NCI-H748 treated with DMSO at 0.1 percent for 48 hours (cell line): ENCODE measurements at regions not wholly inside any gene's neighbourhood (a gene's known extent, or its start where the extent isn't known, plus 50 kb on each side); places are given as distances from the start of the nearest gene placed in this dataset.
"Not testable (repeated sequence)": the region's sequence is repeated elsewhere in the genome, so short reads cannot be mapped to it uniquely, and the experiment has no call there.

Experiments used
- DNase-seq: peaks from one replicate; lab custom pipeline; 2025; lab: John Stamatoyannopoulos, UW

DNA sequence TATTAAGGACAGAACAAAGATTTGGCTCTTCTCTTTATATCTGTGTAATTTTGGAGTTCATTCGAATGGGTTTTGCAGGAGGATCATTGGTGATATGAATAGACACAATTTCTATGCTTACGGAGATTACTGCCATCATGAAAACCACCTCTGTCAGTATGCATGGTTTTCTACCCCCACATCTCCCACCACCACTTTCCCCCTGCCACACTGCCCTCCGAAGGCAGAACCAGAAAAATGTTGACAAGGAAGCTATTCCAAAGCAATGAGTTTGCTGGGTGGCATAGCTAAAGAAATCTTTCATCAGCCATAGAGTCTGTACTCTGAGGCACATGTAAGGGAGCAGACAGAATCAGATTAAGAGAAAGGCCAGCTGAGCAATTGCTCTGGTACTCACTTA lies 567.3 kb upstream of the ACTRT1 start:
- DNase-seq: no peak

DNA sequence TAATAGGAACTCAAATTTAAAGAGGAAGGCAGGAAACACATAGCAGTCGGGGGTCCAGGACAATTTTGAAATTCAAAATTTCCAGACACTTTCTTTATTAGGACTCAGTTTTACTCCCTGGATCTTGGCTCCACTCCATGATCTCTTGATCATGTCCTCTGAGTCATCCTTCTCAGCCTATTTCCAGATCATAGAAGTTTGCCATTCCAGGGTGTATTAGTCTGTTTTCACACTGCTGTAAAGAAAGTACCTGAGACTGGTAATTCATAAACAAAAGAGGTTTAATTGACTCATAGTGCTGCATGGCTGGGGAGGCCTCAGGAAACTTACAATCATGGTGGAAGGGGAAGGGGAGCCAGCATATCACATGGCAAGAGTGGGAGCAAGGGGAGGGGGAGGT lies 564.7 kb upstream of the ACTRT1 start:
- DNase-seq: no peak

GRCh38 chrX:128606817-128607216 lies 554.6 kb upstream of the ACTRT1 start:
- not testable (repeated sequence) for DNase-seq

- not testable (repeated sequence) for DNase-seq
Observed at GRCh38 chrX:128606357-128606756, 554.2 kb upstream of the ACTRT1 start.

- no peak for DNase-seq
Observed at GRCh38 chrX:128601706-128602105, 549.5 kb upstream of the ACTRT1 start.

- peak; percentile 1 for DNase-seq
Observed at GRCh38 chrX:128599632-128600031, 547.4 kb upstream of the ACTRT1 start.

DNA sequence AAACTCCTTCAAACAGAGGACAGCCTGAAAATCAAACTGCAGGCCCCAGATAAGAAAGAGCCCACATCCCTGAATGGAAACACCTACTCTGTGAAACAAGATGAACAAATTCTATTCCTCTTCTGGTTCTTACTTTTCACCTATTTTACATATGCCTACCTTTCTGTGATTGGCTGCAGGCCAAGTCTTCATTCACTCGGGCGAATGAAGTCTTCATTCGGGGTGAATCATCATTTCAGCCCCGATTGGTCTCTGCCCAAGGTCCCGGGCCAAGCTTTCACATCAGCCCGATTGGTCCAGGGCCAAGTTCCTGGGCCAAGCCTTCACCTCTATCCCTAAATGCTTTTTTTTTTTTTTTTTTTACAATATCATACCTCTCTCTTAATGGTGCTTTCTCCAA lies 529.8 kb upstream of the ACTRT1 start:
- no peak for DNase-seq

DNA sequence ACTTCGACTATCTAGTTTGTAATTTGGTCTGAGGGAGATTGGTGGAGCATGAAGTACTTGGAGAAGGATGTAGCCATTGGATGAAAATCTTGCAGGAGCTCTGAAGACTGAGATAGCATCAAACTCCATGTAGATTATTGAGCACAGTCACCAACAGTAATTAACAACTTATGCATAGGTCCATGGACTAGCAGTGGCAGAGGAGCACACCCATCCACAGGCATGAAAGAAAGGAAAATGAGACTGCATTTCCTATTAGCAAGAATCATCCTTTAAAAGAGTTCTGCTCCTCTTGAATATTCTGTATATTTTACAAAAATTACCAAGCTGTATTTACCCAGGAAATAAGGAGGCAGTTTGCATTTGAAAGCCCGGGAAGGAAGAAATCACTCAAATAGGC lies 529.4 kb upstream of the ACTRT1 start:
- DNase-seq: no peak

DNA sequence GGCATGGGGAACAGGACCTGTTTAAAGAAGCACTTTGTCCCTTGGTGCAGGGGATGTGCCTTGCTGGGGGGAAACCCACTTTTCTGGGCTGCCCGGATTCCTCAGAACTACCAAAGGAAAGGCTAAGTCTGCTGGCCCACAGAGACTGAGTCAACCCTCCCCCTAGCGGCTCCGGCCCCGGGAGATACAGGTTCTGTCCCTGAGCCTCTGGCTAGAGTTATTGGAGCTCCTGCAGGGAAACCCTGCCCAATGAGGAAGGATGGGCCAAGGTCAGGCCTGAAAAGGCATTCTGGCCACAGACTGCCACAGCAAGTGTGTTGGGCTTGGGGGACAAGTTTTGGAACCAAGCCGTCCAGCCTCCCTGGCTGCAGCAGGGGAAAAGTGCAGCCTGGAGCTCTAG lies 490.9 kb upstream of the ACTRT1 start:
- DNase-seq: no peak

GRCh38 chrX:128518508-128518907 lies 466.3 kb upstream of the ACTRT1 start:
- peak; percentile 18 for DNase-seq

DNA sequence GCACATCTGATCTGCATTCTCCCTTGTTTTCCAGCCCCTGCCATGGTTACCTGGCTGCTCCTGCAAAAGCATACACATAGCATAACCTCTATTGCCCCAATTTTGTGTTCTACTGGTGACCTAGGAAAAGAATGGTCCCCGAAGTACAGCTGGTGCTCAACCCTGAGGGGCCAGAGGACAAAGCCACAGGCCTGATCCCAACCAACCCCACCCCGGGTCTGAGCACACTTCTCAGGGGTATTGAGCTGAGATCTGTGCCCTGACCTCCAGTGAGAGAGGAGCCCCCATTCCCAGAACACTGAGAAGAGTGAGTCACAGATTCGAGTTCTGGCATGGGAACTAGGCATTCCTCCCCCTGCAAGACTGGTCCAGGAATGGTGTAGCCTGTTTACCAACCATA lies 465.5 kb upstream of the ACTRT1 start:
- no peak for DNase-seq

DNA sequence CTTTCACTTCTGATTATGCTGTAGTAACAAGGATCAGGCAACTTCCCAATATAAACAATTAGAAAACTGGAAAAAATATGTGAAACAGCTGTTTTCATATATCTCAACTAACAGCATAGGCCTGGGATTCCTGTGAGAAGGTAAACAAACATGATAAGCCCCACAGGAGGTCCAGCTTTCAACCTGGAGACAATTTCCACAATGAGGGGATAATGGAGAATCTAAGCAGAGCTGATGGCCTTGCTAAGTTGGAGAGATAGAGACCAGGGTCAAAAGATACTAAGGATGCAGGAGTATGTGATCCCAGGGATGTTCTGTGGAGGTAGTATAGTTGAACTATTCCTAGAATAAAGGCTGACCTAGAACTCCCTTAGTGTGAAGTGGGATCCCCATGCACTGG lies 452.3 kb upstream of the ACTRT1 start:
- DNase-seq: no peak

DNA sequence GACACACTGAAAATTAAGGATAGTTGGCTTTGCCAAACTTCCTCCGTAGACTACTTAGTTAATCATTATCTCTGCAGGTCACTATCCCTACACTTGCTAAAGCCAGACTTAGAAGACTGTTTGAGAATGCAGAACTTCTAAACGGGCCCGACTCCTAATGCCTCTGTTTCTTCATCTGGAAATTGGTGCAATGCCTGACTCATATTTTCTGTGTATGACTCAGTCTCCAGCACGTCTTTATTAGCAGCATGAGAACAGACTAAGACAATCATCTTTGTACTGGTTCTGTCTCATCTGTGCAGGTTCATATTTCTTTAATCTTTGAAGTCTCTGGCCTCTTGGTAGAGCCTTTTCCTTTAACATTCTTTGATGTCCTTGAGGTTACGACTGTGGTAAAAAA lies 411.9 kb upstream of the ACTRT1 start:
- no peak for DNase-seq

DNA sequence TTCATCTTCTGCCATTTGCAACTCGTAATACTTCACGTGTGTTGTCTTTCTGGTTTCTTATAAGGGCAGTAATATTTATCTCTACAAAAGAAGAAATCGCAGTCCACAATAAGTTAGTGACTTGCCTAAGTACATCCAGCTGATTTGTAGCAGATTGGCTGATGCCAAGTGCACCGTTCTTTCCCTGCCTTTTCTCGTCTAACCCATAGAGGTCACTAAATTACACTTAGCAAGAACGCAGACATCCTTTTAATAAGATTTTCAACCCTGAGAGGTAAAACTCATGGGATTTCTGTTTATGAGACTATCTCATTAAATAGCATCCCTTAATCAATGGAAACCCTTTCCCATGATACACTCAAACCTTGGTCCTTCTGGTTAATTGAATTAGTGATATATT lies 408.6 kb upstream of the ACTRT1 start:
- DNase-seq: no peak

DNA sequence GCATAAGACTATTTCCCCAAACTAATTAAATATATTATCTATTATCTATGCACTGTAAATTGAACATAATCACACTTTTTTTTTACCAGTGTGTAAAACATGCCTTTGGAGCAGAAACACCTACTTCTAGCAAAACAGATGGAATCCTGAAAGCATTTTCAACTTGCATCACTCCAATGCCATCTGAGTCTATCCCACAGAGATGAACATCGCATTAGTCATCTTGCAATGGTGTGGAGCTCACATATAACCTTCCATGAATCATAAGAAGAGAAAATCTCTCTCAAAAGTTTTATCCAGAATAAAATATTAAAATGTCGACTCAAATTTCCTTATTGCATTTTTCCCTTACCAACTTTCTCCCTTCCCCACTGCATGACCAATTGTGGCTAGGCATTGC lies 406.7 kb upstream of the ACTRT1 start:
- no peak for DNase-seq

- DNase-seq: no peak
Observed at GRCh38 chrX:128457674-128458073, 405.5 kb upstream of the ACTRT1 start.

DNA sequence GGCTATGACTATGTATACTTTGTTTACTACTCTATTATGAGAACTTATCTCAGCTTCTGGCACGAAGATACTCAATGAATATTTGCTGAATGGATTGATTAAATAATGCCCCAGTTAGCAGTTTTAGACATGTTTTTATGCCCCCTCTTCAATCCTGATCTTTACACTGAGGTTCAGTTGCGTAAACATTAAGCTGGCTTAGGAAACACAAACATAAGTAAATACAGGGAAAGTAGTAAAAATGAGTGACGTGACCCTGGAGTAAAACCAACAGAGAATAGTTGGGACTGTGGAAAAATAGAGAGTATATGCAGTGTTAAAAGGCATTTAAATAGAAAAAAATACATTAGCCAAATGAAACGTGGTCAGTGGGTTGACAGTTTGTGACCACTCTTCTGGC lies 387.0 kb upstream of the ACTRT1 start:
- peak; percentile 19 for DNase-seq

DNA sequence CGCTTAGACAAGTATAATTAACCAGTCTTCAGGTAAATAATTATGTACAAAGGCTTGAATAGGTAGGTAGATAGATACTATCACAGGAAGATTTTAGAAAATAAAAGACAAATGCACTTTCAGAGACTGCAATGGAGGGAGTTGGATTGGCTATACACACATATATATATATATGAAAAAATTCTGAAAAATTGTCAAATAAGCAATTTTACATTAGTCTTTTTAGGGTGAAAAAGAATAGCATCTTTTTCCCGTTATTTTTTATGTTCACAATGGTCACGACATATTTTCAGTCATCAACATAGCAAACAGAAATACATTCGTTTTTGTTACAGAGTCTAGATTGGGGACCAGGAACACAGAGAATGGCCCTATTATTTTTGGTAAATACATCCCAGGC lies 385.9 kb upstream of the ACTRT1 start:
- DNase-seq: no peak

DNA sequence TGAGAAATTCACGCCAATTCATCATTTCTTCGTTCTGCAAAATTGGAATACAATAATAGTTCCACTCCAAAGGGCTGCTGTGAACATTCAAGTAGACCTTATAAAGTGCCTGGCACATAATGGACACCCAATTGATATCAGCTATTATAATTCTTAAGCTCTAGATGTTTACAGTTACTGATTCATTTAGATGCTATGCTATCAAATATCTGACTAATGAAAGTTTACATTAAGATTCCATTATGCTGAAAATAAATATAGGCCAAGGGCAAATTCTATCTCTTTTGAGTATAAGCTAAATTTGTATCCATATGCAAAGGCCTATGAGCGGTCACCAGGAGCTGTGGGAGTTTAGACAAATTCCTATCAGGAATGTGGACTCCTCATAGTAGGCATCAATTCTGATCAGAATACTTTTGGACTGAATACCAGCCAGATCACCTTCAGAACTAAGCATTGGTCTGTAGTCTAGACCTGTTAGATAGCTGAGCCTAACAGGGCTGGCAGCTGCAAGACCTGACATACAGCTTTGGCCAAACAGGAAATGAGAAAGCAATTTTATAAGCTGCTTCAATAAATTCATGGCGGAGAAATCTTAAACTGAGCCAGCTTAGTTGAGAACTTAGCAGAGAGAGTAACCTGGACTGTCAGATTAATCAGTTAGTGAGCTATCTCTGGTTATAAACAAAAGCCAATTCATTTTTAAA lies 384.3 kb upstream of the ACTRT1 start:
- DNase-seq: no peak

GRCh38 chrX:128425546-128425945 lies 373.3 kb upstream of the ACTRT1 start:
- DNase-seq: no peak

DNA sequence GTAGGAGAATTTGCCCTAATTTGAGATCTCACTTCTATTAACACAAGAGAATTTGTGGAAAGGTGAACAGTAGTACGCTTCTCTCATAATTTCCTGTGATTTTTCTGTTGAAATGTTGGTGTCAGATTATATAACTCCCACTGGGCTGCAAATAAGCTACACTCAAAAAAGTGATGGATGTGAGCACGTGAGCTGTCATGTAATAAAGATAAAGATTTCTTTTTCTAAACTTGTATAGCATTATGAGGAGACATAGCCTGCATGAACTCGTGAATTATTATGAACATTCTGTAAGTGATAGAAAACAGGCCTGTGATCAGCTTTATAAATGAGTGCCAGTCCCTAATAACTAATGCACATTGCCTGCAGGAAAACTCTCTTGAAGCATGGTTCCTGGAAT lies 356.6 kb upstream of the ACTRT1 start:
- DNase-seq: no peak

GRCh38 chrX:128396601-128397000 lies 344.4 kb upstream of the ACTRT1 start:
- DNase-seq: no peak

DNA sequence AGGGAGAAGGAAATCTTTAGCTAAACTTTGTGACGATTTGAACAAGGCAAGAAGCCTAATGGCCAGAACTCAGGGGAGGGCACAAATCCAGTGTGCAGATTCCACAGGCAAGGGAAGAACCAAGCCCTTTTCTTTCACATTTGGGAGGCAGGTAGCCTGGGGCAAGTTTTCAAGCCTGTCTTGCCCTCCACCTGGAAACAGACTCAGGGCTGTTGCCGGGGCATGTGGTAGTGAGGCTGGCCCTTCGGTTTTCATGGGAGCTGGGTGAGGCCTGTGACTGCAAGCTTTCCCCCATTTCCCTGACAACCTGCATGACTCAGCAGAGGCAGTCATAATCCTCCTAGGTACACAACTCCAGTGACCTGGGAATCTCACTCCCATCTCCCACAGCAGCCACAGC lies 331.6 kb upstream of the ACTRT1 start:
- not testable (repeated sequence) for DNase-seq

GRCh38 chrX:128365492-128365891 lies 313.3 kb upstream of the ACTRT1 start:
- no peak for DNase-seq

DNA sequence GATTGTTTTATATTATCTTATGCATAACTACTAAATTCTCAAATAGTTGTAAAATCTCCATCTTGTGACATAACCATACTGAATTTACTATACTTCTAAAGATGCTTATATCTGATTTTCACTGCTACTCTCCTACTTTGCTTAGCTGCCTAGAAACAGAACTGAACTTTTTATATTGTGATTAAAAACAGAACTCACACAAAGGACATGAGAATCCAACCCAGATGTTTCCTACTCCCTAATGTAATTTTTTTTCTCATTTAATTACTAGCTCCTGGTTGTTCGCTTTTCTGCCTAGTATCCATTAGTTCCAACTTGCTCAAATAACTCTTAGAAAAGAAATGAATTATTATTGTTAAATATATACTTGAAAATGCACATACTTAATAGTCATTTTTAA lies 283.5 kb upstream of the ACTRT1 start:
- DNase-seq: no peak
